Osteoblast (primary cell): ENCODE measurements at regions not wholly inside any gene's neighbourhood (a gene's known extent, or its start where the extent isn't known, plus 50 kb on each side); places are given as distances from the start of the nearest gene placed in this dataset.

Experiments
- DNase-seq: peaks from one replicate; pipeline ENCODE4 v3.0.0; 2011; ENCODE audit warnings: low spot score, mixed read lengths; ENCODE audit not compliant: insufficient read length; ENCODE audit errors: missing footprints
- H2AFZ ChIP-seq: 2 replicates; pipeline ENCODE4 v1.6.0; 2011; ENCODE audit warnings: mild to moderate bottlenecking, low read length
- H3K27ac ChIP-seq: 2 replicates; pipeline ENCODE4 v1.5.1; 2011; ENCODE audit warnings: mild to moderate bottlenecking, low read depth, low read length, moderate library complexity
- H3K27me3 ChIP-seq: 2 replicates; pipeline ENCODE4 v1.6.0; 2012; ENCODE audit warnings: mild to moderate bottlenecking, control low read depth, inconsistent platforms, low read length, moderate library complexity; ENCODE audit not compliant: insufficient read depth
- H3K36me3 ChIP-seq: 2 replicates; pipeline ENCODE4 v1.5.1; 2011; ENCODE audit warnings: mild to moderate bottlenecking, low read length, control low read depth, moderate library complexity; ENCODE audit not compliant: insufficient read depth
- H3K4me1 ChIP-seq: 2 replicates; pipeline ENCODE4 v1.5.1; 2011; ENCODE audit warnings: mild to moderate bottlenecking, low read length, control low read depth, moderate library complexity; ENCODE audit not compliant: insufficient read depth
- H3K4me2 ChIP-seq: 2 replicates; pipeline ENCODE4 v1.6.0; 2011; ENCODE audit warnings: mild to moderate bottlenecking, low read length; ENCODE audit not compliant: insufficient read depth
- H3K4me3 ChIP-seq: fragments of 200-600 bp; sonication (generic); 3 replicates; pipeline ENCODE4 v1.5.1; 2012; ENCODE audit warnings: mild to moderate bottlenecking, low read length, inconsistent platforms; ENCODE audit not compliant: insufficient read depth
- H3K79me2 ChIP-seq: 2 replicates; pipeline ENCODE4 v1.6.0; 2012; ENCODE audit warnings: mild to moderate bottlenecking, low read length, control low read depth, inconsistent platforms; ENCODE audit not compliant: insufficient read depth
- H3K9me3 ChIP-seq: 2 replicates; pipeline ENCODE4 v1.5.1; 2011; ENCODE audit warnings: low read depth, low read length, control low read depth
- H4K20me1 ChIP-seq: 2 replicates; pipeline ENCODE4 v1.6.0; 2012; ENCODE audit warnings: mild to moderate bottlenecking, low read length, control low read depth; ENCODE audit not compliant: insufficient read depth
- CTCF ChIP-seq: IDR thresholded peaks from 2 replicates; pipeline ENCODE4 v1.5.1; 2011; ENCODE audit warnings: mild to moderate bottlenecking, low read depth, low read length, moderate library complexity; ENCODE audit errors: extremely low read depth

GRCh38 chr10:108167766-108168165 lies 1003.3 kb upstream of the SORCS1 start:
- H3K27me3 ChIP-seq, result no peaks in the 10 kb centered on the region
- no peaks in the 10 kb centered on the region for H3K4me1 ChIP-seq
- H4K20me1 ChIP-seq, result no peaks in the 10 kb centered on the region
- no peaks in the 10 kb centered on the region for H3K79me2 ChIP-seq
- no peaks in the 10 kb centered on the region for H3K36me3 ChIP-seq
- no peak overlapping the region for H2AFZ ChIP-seq
- no peak overlapping the region for H3K27ac ChIP-seq
- no peaks in the 10 kb centered on the region for H3K9me3 ChIP-seq
- no peak overlapping the region for H3K4me3 ChIP-seq
- H3K4me2 ChIP-seq, result no peak overlapping the region
- DNase-seq, result no peak
- no peak for TF ChIP-seq CTCF

- no peak overlapping the region for H2AFZ ChIP-seq
- H3K4me2 ChIP-seq, result no peak overlapping the region
- no peak overlapping the region for H3K4me3 ChIP-seq
- no peaks in the 10 kb centered on the region for H3K36me3 ChIP-seq
- H4K20me1 ChIP-seq, result no peaks in the 10 kb centered on the region
- no peaks in the 10 kb centered on the region for H3K79me2 ChIP-seq
- DNase-seq, result no peak
- H3K9me3 ChIP-seq, result no peaks in the 10 kb centered on the region
- H3K27me3 ChIP-seq, result no peaks in the 10 kb centered on the region
- H3K4me1 ChIP-seq, result no peaks in the 10 kb centered on the region
- H3K27ac ChIP-seq, result no peak overlapping the region
- no peak for TF ChIP-seq CTCF
Measured at GRCh38 chr10:108166401-108166800, 1001.9 kb upstream of the SORCS1 start.

GRCh38 chr10:108147346-108147745 lies 982.8 kb upstream of the SORCS1 start:
- no peak for DNase-seq
- Histone ChIP-seq H3K27me3 (no peaks in the 10 kb centered on the region), H3K4me3 (no peak overlapping the region), H3K79me2 (no peaks in the 10 kb centered on the region), H3K9me3 (peaks cover 2% of the 10 kb centered on the region), H3K27ac (no peak overlapping the region), H4K20me1 (no peaks in the 10 kb centered on the region), H3K4me1 (no peaks in the 10 kb centered on the region), H3K4me2 (no peak overlapping the region), H3K36me3 (no peaks in the 10 kb centered on the region), H2AFZ (no peak overlapping the region)
- TF ChIP-seq CTCF, result no peak

GRCh38 chr10:108141064-108141463 lies 976.6 kb upstream of the SORCS1 start:
- H4K20me1 ChIP-seq, result no peaks in the 10 kb centered on the region

More at GRCh38 chr10:108141064-108141463, 976.6 kb upstream of the SORCS1 start:
- no peak for TF ChIP-seq CTCF
- Histone ChIP-seq H3K4me3 (no peak overlapping the region), H3K27me3 (no peaks in the 10 kb centered on the region), H2AFZ (no peak overlapping the region), H3K4me2 (no peak overlapping the region), H3K27ac (no peak overlapping the region), H3K79me2 (no peaks in the 10 kb centered on the region), H3K4me1 (no peaks in the 10 kb centered on the region), H3K36me3 (no peaks in the 10 kb centered on the region), H3K9me3 (peaks cover 6% of the 10 kb centered on the region)
- DNase-seq, result no peak
